Astrocyte of the spinal cord (primary cell): ENCODE measurements at regions not wholly inside any gene's neighbourhood (a gene's known extent, or its start where the extent isn't known, plus 50 kb on each side); places are given as distances from the start of the nearest gene placed in this dataset.
A peak's percentile ranks its signal among the peaks of the same experiment; 100 is the strongest.

Source experiments
- DNase-seq: peaks from one replicate; pipeline ENCODE4 v3.0.0; 2011; ENCODE audit warnings: low read depth, low spot score
- H3K4me3 ChIP-seq: 2 replicates; pipeline ENCODE4 v1.5.1; 2011; ENCODE audit warnings: low read depth, mild to moderate bottlenecking, low read length, moderate library complexity
- in situ Hi-C: cut with HindIII; loops from 2 replicates; pipeline ENCODE4 v1.10.0; 2017; ENCODE audit warnings: low sequenced_read_pairs
- TF ChIP-seq, protein P1 (sequence below): IDR thresholded peaks from 2 replicates; pipeline ENCODE4 v1.5.1; 2012; ENCODE audit warnings: low read depth, mild to moderate bottlenecking, low read length, inconsistent platforms

DNA sequence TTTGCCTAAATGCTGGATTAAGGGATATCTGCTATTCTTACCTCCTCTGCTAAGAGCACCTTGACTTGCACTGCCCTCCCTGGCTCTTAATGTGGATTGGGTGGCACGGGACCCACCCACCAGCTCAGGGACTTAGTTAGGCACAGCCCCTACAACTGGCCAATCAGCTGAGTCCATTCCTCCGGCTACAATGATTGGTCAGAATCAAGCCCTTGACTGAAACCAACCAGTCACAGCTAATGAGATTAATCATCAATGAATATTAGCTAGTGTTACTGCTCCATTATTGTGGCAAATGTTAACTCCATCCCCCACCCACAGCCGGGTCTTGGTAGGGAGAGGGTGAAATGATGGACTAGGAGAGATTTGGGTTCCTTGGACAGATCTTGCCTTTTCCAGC lies 328.0 kb downstream of the MN1 start:
- in situ Hi-C loops = no loop called here
- TF ChIP-seq, protein P1, sequence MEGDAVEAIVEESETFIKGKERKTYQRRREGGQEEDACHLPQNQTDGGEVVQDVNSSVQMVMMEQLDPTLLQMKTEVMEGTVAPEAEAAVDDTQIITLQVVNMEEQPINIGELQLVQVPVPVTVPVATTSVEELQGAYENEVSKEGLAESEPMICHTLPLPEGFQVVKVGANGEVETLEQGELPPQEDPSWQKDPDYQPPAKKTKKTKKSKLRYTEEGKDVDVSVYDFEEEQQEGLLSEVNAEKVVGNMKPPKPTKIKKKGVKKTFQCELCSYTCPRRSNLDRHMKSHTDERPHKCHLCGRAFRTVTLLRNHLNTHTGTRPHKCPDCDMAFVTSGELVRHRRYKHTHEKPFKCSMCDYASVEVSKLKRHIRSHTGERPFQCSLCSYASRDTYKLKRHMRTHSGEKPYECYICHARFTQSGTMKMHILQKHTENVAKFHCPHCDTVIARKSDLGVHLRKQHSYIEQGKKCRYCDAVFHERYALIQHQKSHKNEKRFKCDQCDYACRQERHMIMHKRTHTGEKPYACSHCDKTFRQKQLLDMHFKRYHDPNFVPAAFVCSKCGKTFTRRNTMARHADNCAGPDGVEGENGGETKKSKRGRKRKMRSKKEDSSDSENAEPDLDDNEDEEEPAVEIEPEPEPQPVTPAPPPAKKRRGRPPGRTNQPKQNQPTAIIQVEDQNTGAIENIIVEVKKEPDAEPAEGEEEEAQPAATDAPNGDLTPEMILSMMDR = no peak
- no peak for DNase-seq
- no peak overlapping the region for H3K4me3 ChIP-seq

- DNase-seq = peak; percentile 80
- TF ChIP-seq, protein P1 = no peak
- in situ Hi-C loops = no loop called here
- H3K4me3 ChIP-seq = no peak overlapping the region
Observed at GRCh38 chr22:27474112-27474571, 327.4 kb downstream of the MN1 start.

GRCh38 chr22:27474711-27475547 lies 326.6 kb downstream of the MN1 start:
- in situ Hi-C loops = no loop called here
- peak; percentile 92 for DNase-seq
- TF ChIP-seq, protein P1 = no peak
- no peak overlapping the region for H3K4me3 ChIP-seq

GRCh38 chr22:27475548-27475897 lies 326.0 kb downstream of the MN1 start:
- no peak for DNase-seq
- TF ChIP-seq, protein P1 = no peak
- in situ Hi-C loops = no loop called here
- no peak overlapping the region for H3K4me3 ChIP-seq

DNA sequence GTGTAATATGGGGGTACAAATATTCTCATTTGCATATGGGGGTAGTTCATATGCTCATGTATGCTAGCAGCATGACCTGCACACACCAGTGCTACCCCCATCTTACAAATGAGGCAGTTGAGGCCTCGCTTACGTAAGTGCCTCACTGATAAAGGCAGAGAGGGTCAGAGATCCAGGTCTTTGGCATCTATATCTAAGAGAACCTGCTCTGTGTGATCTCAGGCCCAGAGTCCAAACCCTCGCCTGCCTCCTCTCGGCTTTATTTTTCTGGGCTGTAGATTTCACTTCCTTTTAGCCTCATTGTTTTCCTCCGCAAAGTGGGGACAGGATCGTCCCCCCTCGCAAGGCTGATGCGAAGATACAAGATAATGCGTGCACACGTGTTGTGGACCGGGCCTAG lies 325.2 kb downstream of the MN1 start:
- in situ Hi-C loops = no loop called here
- TF ChIP-seq, protein P1 = no peak
- no peak overlapping the region for H3K4me3 ChIP-seq
- no peak for DNase-seq

DNA sequence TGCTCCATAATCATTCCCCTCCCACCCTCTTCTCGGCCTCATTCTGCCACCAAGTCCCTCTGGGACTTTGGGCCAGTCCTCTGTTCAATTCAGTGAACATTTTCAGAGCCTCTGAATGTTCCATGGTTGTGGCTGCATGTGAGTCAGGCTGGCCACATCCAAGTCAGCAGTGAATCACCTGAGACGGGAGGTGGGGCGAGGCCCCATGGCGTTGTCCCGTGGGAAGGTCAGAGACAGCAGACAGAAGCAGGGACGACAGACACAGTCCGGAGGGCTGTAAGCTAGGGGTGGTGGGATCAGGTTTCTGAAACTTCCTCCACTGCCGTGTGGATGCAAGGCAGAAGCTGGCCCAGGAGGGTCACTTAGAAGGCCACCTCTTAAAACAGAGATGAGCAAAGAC lies 324.8 kb downstream of the MN1 start:
- DNase-seq = peak; percentile 76
- TF ChIP-seq, protein P1 = no peak
- H3K4me3 ChIP-seq = no peak overlapping the region

More for the DNA sequence above, 324.8 kb downstream of the MN1 start:
- in situ Hi-C loops = no loop called here
